ENCODE measurements at regions not wholly inside any gene's neighbourhood (a gene's known extent, or its start where the extent isn't known, plus 50 kb on each side); places are given as distances from the start of the nearest gene placed in this dataset.

DNA sequence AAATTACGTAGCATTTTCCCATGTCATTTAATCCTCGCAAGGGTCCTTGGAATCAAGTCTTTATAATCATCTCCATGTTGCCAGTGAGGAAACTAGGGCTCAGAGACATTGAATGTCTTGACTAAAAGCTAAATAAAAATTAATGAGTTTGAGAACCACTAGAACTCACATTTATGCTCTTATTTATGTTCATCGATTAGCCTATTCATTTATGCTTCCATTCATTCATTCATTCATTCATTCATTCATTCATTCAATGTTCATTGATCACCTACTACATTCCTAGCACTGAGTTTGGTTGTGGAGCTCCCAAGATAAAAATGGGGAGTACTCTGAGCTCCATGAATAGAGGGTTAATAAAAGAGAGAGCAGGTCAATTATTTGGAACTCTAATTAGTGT, 59.7 kb downstream of the KCNA1 start:
- intact Hi-C loops (cut with DNase I) = no loop called here
- DNase-seq = no peak

DNA sequence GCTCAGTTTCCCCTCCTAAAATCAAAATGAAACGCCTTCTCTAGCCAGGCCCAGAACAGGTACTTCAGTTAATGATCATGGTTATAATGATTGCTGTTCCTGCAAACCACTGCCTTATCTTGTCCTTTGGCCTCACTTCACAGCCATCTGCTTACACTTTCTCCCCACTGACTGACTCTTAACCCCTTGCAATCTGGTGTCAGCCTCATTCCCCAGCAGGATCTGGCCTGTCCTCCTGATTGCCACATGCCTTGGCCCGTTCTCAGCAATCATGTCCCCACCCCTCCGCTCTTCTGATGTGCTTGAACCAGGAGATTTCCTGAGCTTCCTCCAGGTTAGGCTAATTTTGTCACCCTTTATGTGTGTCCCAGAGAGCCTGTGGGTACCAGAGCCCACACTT, 64.5 kb downstream of the KCNA1 start:
- no peak for DNase-seq
- intact Hi-C loops (cut with DNase I) = no loop called here

DNA sequence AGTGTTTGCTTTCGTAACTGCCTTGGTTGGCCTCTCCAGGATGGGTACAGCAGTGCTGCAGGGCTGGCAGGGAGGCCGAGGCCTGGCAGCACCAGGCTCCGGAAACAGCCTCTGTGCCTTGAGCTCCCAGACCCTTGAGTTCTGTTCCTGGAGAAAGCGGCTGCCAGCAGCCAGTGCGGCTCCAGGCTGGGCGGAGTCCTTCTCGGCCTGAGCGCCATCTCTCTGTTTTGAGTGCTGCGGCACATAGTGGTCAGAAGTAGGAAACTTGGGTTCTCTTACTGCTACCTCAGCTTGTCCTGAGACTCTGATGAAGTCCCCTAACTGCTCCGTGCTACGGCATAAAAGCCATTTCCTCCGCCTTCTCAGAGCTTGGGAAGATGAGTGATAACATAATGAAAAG, 65.9 kb downstream of the KCNA1 start:
- DNase-seq = no peak
- intact Hi-C loops (cut with DNase I) = no loop called here

- intact Hi-C loops (cut with DNase I) = no loop called here
- peak in 1 of 10 donors; percentile 20 for DNase-seq
These were observed 66.6 kb upstream of the KCNA5 start for GRCh38 chr12:4977102-4977501.

DNA sequence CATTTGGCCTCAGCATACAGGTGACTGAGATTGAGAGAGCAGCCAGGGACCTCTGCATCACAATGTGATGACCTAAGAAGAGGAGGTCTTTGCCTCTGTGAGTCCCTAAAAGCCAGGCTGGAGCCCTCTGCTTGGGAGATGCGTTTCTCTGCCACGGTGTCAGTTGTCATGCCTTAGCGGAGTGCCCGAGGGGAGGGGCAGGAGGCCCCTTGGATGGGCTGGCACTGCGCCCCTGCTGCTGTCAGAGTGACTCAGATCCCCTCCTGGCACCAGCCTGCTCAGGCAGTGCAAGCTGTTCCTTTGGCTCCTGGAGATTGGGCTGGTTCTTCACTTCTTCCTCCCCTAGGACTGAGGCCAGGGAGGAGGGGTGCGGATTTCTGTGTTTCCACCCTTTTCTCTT, 64.9 kb upstream of the KCNA5 start:
- intact Hi-C loops (cut with DNase I) = no loop called here
- peak in 3 of 10 donors; percentile 49 to 93 (median 76) for DNase-seq

GRCh38 chr12:4979737-4980136, 63.9 kb upstream of the KCNA5 start:
- no peak for DNase-seq

DNA sequence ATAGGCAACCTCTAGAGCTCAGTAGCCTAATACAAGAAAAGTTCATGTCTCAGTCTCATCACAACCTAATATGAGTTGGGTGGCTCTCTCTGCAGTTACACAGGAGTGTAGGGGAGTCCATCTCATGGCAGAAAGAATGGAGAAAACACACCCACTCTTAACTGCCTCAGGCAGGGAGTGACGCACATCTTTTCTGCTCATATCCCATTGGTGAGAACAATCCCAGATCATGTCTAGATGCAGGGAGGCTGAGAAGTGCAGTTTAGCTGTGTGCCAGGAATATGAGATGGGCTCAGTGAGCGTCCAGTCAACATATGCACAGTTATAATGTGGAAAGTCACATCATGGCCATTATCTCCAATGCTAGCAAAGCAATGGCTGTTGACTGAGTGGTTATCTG, 59.3 kb upstream of the KCNA5 start:
- intact Hi-C loops (cut with DNase I) = no loop called here

More at GRCh38 chr12:4979737-4980136, 63.9 kb upstream of the KCNA5 start:
- intact Hi-C loops (cut with DNase I) = no loop called here

DNA sequence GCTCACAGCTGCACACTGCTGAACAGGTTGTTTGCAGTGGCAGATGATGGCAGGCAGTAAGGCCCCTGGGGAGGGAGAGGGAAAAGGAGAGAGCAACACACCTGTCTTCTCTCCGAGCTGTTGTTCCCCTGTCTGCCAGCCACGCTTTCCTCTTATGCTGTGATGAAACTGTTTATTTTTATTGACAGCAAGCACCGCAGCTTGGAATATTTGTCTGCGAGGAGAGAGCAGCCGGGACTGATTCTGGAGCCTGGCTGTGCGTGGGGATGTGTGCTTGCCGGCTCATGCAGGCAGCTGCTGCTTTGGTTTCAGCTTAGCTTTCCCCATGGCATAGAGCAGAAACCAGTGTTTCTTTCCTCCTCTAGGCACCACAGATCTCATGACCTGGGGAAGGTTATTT, 58.7 kb upstream of the KCNA5 start:
- peak in 3 of 10 donors; percentile 54 to 90 (median 75) for DNase-seq
- intact Hi-C loops (cut with DNase I) = no loop called here

More for the DNA sequence above, 59.3 kb upstream of the KCNA5 start:
- peak in 1 of 10 donors; percentile 41 for DNase-seq

DNA sequence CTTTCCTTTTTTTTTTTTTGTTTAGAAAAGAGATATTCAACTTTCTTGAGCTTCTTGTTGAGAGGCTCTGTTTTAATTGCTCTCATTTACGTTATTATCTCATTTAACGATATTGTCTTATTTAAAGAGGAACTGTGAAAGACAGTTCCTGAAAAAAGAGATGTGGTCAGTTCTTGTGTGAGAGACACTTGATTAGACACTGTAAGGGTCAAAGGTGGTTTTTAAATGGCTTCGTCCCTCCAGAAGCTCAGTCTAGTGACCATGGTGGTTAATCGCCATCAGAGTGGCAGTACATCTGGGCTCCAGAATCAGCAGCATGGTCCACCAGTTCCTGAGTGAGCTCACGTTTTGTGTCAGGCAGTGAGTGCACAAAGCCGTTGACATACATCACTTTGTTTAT, 57.9 kb upstream of the KCNA5 start:
- intact Hi-C loops (cut with DNase I) = no loop called here
- no peak for DNase-seq

DNA sequence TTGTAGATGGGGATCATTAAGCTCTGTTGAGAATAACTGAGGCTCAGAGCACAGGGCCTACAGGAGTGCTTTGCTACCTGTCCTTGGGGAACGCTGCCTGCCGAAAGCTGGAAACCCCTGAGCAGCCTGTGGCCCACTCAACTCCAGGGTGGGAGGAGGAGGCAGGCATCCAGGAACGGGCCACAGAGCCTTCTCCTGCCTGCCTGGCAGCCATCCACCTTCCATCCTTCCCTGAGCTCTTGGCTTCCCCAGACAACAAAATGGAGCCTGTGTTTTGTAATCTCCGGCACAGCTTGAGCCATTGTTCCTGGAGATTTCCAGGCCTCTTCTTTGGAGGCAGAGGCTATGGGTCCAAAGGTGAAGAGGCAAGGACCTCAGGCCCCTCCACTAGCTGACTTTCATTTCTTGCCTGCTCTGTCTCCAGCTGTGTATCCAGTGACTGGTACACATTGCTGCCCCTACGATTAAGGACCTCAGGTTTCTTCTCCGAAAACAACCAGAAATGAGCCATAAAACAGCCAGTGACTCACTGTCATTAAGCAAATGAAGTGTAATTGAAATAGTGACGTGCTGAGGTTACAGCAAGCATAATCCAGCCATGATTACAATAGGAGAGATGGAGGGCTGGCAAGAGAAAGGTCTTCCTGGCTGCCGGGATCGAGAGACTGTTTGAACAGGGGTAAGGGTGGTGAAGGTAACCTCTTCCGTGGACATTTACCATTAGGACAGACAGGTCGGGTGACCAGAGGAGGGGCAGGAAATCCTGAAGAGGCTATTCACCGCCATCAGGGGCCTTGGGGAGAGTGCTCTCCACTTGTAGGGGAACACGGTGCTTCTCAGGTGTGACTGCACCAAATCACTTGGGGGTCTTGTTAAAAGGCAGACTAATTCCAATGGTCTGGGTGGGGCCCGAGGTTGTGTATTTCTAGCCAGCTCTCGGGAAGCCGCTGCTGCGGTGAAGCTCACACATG, 56.3 kb upstream of the KCNA5 start:
- intact Hi-C loops (cut with DNase I) = no loop called here
- DNase-seq = peak in 1 of 10 donors; percentile 62

- intact Hi-C loops (cut with DNase I) = no loop called here
- no peak for DNase-seq
These were observed 52.3 kb upstream of the KCNA5 start for GRCh38 chr12:4991373-4991772.

DNA sequence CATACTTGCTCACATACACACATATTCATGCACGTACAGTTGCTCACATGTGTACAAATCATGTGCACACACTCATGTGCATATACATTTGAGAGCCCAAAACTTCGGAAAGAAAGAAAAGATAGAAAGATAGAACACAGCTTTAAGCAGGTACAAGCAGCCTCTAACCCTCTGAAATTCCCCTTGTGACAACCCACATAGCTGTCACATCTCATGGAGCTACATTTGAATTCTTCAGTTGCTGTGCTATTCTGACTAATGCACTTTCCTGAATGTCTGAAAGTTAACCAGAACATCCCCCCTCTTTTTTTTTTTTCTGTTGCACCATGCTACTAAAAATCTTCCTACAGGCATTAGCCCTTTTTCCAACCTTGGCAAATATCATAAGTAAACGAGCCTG, 51.9 kb upstream of the KCNA5 start:
- no peak for DNase-seq
- intact Hi-C loops (cut with DNase I) = no loop called here

GRCh38 chr12:4992871-4993270, 50.8 kb upstream of the KCNA5 start:
- intact Hi-C loops (cut with DNase I) = no loop called here
- no peak for DNase-seq

Measured in posterior cingulate gyrus (tissue), 11 donors.